ENCODE measurements at regions not wholly inside any gene's neighbourhood (a gene's known extent, or its start where the extent isn't known, plus 50 kb on each side); places are given as distances from the start of the nearest gene placed in this dataset.

DNA sequence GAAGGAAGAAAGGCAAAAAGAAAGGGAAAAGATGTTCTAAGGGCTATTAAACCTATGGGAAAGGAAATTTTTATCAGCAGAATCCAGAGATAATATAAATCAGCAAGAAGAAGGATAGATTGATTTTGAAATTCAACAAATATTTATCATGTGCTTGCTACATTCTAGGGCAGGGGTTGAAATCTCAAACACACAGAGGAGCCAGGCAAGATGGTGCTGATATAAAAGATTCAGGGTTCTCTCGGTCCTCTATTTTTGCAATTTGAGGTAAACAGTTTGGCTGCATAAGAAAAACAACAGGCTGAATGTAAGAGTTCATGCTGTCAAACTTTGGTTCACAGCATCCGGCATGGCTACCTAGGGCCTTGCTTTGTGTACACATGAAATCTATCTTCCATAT, 109.6 kb upstream of the BMP2 start:
- DNase-seq, result no peak

DNA sequence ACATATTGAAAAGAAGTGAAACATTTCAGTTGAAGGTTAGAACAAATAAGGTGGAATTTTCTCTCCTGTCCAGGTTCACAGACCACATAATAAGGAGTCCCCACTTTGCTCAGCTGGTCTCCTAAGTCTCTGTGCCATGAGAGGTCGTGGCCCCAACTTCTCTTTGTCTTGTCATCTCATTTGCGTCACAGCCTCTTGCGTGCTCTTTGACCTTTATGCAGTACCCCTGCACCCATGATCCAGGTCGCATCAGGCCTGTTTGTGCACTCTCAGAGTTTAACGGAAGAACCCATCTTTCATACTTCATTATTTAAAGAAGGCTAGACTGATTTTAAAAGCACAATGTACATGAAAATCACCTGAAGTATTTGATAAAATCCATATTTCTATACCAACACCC, 110.4 kb upstream of the BMP2 start:
- no peak for DNase-seq

DNA sequence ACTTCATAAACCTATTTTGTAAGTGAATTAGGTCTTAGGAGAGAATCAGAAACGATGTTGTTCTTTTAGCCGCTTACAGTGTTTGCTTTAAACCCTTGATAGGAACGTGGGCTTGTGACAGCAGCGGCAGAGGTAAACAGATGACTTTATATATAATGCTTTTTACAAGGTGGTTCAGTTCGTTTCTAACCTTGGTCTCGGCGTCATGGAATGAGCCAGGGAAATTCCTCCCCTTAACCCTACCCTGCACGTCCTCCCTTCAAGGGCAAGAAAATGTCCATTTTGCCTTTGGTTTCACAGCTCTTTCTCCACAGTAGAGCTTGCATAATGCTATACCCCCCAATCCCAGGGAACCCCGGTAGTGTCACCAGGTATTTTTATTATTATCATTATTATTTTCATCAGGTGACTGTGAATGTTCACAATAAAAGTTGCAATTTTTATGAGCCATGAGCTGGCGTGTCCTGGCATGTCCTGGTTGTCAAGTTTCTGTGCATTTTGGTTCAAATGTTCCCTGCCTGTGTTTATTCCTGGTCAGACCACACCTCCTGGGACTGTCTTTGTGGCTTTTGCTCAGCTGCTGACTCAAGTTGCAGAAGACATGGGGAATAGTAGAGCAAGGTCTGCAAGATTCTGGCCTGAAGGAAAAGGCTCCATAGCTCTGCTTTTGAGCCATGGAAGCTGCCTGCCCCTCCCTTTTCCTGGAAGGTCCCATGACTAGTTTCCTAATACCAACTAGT, 112.8 kb upstream of the BMP2 start:
- DNase-seq, result no peak

DNA sequence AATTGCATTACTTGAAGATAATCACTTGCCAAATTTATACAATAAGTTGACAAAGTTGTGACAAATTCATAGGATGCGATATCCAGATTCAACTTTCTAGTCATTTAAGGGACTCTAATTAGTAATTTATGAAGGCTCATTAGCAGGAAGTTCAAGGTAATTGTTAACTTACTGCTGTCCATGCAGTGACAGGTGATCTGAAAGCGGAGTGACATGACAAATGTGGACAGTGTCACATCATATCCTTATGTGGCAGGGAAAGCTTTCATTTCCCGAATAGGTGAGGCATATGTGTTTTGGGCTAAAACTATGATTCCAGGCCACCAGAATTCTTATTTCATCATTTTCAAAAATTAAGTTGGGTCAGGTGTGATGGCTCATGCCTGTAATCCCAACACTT, 115.9 kb upstream of the BMP2 start:
- no peak for DNase-seq

- DNase-seq, result no peak
Observed at GRCh38 chr20:6651016-6651415, 116.5 kb upstream of the BMP2 start.

DNA sequence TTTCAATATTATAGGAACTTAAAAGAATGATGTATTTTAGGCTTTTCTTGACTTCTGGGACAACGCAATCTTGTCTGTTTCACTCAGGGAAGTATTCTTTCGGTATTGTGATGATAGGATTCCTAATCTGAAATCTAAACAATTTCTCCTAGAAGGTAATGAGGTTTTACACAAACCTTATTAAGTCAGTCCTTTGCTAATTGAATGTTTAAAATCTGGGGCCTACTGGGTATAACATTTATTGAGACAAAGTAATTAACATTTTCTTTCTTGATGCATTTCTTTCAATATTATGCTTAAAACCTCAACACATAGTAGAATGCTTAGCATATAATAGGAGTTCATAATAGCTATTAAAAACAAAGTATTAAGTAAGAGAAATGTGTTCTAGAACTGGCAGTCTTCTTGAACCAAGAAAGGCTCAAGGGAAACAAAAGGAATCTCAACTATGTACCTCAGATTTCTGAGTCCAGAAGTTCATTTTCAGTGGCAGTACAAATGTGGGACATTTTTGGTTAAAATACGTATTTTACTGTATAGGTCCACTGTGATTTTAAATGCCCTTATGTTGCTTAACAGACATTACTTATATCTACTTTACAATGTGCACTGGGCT, 121.4 kb upstream of the BMP2 start:
- no peak for DNase-seq

DNA sequence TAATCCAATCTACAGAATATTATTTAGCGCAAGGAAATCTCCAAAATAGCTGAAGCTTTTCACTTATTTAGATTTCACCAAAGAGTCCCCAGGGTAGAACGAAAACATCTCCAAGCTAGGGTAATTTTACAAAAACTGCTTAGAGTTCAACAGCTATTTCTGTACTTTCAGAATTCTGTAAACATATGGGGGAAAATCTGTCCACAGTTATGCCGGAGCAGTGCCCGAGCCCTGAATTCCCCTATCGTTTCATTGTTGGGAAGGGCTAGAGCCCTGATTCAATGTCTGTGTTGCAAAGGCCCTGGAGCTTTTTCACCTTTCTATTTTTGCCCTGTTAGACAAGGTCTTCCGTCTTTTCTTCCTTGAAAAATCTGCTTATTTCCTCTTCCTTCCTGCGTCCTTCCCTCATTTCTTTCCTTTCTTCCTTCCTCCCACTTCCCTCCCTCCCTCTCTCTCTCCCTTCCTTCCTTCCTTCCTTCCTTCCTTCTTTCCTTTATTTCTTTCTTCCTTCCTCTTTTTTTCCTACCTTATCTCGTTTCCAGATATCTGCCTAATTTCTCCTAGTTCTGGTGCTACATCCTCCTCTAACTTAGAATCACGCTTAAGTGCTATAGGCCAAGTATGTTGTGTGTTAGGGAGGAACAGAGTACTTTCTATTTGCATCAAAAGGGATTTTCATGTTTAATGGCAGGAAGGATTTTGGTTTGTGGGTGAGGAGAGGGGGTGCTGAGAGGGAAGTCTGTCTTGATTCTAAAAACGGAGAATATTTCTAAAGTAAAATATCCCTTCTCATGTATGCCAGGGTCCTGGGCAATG, 122.5 kb upstream of the BMP2 start:
- DNase-seq, result no peak

DNA sequence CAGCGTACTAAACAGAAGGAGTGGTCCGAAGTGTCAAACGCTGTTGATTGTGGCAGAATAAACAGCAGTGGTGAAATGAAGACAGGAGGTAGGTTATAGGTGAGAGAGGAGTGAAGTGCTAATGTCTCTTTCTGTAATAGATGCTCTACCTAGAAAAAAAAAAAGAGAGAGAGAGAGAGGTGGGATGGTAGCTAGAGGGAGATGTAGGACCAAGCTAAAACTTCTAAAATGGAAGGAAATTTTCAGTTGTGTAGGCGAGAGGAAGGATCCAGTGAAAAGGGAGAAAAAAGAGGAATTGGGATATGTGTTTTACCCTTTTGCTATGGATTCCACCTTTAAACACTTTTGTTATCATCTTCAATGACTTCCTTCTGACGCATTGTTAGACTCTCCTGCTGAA, 126.5 kb upstream of the BMP2 start:
- no peak for DNase-seq

DNA sequence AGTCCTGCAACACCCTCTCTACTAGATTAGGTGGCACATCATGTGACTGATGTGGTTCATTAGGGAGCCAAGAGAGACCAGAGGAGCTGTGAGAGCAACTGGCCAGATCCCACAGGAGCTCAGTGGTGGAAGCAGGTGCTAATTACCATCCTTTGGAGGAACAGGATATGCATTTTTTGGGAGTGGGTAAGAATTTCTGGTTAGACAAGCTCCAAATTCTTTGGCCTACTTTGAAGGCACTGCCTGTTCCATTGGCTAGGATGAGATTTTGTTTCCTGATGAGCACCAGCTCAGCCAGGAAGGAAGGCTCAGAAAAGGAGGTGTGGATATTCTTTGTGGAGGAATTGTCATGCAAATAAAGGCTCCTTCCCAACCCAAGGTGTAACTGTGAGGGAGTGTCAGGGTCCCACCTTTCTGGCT, 130.3 kb upstream of the BMP2 start:
- DNase-seq, result no peak

GRCh38 chr20:6636209-6637159, 131.0 kb upstream of the BMP2 start:
- DNase-seq, result peak; percentile 9

DNA sequence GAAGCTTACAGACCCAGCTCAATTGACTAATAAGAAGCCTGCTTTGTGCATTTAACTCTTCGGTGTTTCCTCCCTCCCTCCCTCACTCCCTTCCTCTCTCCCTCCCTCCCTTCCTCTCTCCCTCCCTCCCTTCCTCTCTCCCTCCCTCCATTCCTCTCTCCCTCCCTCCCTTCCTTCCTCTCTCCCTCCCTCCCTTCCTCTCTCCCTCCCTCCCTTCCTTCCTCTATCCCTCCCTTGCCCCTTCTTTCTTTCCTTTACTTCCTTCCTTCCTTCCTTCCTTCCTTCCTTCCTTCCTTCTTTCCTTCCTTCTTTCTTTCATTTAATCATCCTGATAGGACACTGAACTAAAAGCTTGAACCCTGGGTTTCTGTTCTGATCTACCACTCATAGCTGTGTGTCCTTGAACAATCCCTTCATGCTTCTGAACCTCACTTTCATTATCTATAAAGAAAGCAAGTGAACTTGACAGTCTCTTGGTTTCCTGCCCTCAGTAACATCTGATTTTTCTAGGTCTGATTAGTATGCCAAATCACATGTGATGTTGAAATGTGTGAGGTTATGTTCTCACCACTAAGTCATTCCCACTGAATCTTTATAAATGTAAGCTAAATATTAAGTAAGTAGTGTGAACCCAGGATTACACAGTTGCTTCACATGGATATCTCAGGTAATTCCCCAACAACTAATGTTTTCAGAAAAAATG, 132.3 kb upstream of the BMP2 start:
- no peak for DNase-seq

DNA sequence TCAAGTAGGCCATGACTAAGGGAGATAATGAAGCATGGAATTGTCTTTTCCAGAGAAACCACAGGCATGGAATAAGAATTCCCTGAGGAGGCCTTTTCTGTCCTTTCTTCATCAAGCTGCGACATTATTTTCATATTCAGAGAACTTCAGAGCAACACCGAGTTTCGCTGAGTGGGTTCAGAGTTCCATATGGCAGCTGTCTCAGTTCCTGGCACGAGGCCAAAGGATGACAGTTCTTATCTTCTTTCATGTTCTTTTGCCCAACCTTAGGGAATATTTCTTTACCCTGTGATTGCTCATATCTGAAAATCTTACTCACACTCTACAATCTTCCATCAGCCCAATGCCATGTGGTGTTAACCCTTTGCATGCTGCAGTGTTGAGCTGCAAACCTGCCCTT, 135.3 kb upstream of the BMP2 start:
- DNase-seq, result peak; percentile 25

- DNase-seq, result no peak
Observed at GRCh38 chr20:6630514-6630913, 137.0 kb upstream of the BMP2 start.

- no peak for DNase-seq
Observed at GRCh38 chr20:6629564-6629963, 137.9 kb upstream of the BMP2 start.

DNA sequence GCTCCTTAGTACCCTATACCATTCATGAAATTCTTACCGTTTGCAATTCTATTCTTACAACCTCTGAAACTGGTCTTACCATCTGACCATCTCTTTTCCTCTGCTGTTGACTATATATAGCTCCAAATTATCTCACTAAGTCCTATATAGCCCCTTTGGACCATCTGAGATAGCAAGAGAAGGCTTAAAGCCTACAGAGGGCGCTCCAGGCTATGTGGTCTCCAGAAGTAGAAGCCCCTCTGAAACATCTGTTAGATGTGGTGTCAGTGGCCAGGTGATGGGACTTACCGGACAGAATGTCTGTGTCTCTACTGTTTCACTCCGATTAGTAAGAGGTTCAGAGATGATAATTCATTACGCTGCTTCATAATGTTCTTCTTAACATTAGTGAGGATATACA, 140.7 kb upstream of the BMP2 start:
- DNase-seq, result no peak

DNA sequence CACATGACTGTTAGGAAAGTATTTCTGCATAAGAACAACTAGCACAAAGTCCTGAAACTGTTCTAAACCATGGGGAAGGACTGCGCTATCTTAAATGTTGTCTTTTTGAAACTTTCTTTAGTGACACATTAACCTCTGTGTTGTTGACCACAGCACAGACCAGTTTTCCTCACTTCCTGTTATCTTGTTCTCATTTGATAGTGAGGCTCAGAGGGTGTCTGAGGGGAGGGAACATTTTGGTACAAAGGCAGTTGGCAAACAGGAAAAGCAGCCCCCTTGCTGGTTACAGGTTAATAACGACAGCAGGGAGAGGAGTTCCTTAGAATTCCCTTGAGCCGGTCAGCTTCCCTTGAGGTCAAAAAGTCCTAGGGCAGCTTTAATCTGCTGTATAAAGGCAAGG, 143.5 kb upstream of the BMP2 start:
- no peak for DNase-seq

DNA sequence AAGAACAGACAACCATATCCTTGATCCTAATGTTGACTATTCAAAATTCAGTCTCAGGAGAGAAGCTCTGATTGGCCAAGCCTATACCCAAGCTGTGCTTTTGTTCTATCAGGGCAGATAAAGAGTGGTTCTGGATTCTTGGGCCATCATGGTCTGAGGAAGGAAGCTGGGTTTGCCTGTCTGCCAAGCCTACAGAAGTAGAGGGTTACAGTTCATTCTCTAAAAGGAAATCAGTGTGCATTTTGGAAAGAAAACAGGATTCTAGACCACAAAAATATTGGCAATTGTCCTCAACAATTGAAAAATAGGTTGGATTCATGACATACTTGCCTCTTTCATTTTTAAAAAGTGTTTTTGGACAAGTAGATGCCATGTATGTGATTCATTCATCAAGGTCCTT, 145.4 kb upstream of the BMP2 start:
- DNase-seq, result no peak

- no peak for DNase-seq
Observed at GRCh38 chr20:6618051-6618450, 149.4 kb upstream of the BMP2 start.

DNA sequence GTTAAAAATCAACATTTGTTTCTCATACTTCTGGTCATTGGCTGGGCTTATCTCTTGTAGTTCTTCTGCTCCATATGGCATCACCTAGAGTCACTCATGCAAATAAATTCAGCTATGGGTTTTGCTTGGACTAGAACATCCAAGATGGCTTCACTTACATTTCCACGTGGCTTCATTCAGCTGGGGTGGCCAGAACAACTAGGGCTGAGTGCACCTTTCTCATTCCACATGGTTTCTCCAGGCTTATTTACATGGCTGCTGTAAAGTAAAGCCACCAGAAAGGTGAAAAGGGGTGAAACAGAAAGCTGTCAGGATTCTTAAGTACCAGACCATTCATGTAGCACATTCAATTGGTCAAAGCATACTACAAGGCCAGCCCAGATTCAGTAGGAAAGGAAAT, 151.1 kb upstream of the BMP2 start:
- DNase-seq, result no peak

GRCh38 chr20:6614836-6615235, 152.7 kb upstream of the BMP2 start:
- no peak for DNase-seq

- DNase-seq, result no peak
Observed at GRCh38 chr20:6613280-6613861, 154.1 kb upstream of the BMP2 start.

DNA sequence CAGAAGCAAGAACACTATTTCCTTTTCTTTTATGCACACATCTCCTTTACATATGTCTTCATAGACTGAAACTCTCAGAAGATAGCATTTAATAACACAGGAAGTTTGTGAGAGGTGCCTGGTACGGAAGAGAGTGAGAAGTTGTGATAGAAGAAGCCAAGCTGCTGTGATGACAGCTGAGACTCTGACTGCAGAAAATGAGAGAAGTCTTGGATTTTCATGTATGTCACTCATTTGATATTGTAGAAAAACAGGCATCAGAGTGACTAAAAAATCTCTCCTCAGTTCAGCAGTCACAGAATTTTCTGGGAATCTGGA, 154.9 kb upstream of the BMP2 start:
- no peak for DNase-seq
